Upper lobe of left lung (tissue), 4 donors: ENCODE measurements at regions not wholly inside any gene's neighbourhood (a gene's known extent, or its start where the extent isn't known, plus 50 kb on each side); places are given as distances from the start of the nearest gene placed in this dataset.

Experiments
- CTCF ChIP-seq, 6 experiments: fragments of 450-650 bp in 4 of 6; fragments of 200-600 bp in 2 of 6; sonication (generic) in 2 of 6; IDR thresholded peaks; one replicate each; pipeline ENCODE4 v1.5.1; 2016 to 2019; ENCODE audit warnings: antibody characterized with exemption in 6 of 6
- POLR2A ChIP-seq, 4 donors: fragments of 450-650 bp; IDR thresholded peaks; one replicate each; pipeline ENCODE4 v1.5.1; 2016 to 2017; ENCODE audit warnings: antibody characterized with exemption in 4 of 4, mild to moderate bottlenecking in 2 of 4
- POLR2AphosphoS5 ChIP-seq, 2 donors: sonication (generic); formaldehyde crosslinking; IDR thresholded peaks; one replicate each; pipeline ENCODE4 v1.5.1; 2017; ENCODE audit warnings: antibody characterized with exemption in 2 of 2

GRCh38 chr3:127404221-127405009, 116.6 kb upstream of the PRR20G start:
- TF ChIP-seq POLR2A (IDR thresholded peaks at IDR 0.05), result no peak
- no peak for TF ChIP-seq CTCF (IDR thresholded peaks at IDR 0.05)
- no peak for TF ChIP-seq POLR2AphosphoS5 (IDR thresholded peaks at IDR 0.05)
